HG02642 (cell line): ENCODE measurements at regions not wholly inside any gene's neighbourhood (a gene's known extent, or its start where the extent isn't known, plus 50 kb on each side); places are given as distances from the start of the nearest gene placed in this dataset.
A peak's percentile ranks its signal among the peaks of the same experiment; 100 is the strongest.
"Not testable (repeated sequence)": the region's sequence is repeated elsewhere in the genome, so short reads cannot be mapped to it uniquely, and the experiment has no call there.

Source experiments
- ATAC-seq: cut with Tn5 transposase; IDR thresholded peaks from one replicate; pipeline ENCODE4 v1.9.1; 2021; ENCODE audit warnings: mild to moderate bottlenecking; ENCODE audit not compliant: unreplicated experiment, poor library complexity

DNA sequence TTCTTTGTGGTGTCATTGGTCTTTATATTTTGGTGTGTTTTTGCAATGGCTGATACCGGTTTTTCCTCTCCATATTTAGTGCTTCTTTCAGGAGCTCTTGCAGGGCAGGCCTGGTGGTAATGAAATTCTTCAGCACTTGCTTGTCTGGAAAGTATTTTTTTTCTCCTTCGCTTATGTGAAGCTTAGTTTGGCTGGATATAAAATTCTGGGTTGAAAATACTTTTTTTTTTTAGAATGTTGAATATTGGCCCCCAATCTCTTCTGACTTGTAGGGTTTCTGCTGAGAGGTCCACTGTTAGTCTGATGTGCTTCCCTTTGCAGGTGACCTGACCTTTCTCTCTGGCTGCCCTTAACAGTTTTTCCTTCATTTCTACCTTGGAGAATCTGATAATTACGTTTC is 82.7 kb downstream of the XCL2 start:
- ATAC-seq, result not testable (repeated sequence)

DNA sequence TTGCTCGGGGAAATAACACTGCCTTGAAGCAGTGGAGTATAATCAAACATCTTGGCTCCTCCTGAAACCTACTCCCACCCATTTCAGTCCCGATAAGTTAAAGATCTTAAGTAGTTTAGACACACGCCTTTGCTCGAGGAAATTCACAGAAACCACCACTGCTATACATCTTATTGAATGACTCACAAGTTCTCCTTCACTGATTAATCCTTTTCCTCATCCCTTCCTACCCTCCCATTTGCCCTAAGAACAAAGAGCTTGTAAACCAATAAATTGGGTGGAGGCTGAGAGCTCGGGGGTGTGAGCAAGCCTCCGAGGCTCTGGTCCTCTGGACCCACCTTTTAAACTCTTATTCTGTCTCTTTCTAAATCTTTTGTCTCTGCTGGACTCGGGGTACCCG is 86.5 kb downstream of the XCL2 start:
- not testable (repeated sequence) for ATAC-seq

DNA sequence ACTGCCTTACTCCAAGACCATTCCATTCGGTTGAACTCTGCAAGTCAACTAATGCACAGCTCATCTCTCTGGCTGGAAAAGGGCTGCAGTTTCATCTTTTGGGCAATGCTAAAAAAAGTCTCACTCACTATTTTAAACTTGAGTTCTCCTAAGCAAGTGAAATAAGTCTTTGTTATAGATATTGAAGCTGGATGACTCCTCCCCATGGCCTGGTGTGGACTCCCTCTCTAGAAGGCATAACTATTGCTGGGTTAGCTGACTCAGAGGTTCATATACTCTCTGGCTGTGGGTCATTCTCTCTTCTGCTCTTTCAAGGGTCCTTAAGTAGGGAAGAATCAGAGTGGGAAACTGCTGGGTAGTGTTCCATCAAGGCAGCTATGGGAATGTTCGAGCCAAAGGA is 88.0 kb downstream of the XCL2 start:
- no peak for ATAC-seq

DNA sequence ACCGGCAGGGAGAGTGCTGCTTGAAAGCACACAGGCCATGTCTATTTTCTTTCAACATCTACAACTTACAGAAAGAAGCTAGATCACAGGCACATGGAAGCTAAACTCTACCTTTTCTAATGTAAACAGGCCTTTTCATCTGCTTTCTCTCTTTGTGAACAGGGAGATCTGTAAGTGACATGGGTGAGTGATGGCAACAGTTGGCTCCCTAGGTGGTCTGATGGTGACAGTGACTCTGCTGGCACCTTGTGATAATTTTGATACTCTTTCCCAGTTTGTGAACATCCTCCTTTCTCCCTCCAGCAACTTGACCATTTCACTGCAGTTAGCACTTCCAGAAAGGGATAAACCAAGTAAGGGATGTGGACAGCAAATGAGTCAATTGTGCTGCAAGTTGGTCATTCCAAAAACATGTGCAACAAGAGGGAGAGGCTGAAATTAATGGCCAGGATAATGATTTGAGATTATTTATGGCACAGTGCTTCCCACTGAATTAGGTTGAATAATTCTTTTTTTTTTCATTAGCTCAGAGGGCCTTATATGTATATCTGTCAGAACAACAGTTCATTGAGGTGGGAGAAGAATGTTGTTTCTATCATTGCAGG is 89.5 kb downstream of the XCL2 start:
- ATAC-seq, result no peak

DNA sequence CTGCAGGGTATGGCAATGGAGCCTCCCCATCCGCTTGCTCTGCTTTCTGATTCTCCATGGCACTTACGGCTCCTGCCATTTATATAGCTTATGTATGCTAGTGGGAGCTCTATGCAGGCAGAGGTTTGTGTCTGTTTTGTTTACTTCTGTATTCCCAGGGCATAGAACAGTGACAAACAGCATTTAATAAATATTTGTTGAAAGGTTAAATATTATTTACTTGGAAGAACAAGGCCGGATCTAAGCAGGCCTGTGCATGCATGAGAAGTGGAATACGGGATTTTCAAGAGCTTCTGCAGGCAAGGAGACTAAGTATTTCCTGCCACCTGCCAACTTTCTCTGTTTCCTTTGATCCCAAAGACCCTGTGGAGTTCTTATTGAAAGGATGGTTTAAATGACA is 90.7 kb downstream of the XCL2 start:
- no peak for ATAC-seq

DNA sequence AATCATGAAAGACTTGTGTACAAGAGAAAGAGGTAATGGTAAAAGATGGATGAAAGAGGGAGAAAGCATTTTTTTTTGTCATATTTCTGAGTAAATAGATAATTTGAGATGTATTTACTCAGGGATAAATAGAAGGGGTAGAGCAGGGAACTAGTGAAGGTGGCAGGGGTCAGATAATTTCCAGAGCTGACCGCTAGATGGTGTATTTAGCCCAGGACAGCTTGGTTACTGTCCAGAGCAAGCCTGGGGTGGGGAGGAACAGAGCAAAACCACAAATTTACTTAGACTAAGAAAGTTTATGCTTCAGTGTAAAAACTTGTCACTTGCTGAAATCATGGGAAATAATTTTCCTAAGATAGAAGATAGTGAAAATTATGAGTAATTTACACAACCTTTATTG is 91.5 kb downstream of the XCL2 start:
- ATAC-seq, result no peak

DNA sequence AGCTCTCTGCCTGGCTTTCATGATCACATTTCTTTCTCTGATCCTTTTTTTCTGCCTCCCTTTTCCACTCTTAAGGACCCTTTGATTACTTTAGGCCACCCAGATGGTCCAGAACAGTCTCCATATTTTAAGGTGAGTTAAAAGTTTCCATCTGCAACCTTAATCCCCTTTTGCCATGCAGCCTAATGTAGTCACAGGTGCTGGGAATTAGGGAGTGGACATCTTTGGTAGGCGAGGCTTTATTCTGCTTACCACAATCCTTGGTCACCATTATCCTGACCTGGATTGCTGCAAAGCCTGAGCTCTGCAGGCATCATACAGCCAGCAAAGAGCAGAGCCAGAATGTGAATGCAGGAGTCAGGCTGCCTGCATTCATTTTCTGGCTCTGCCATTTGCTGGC is 95.9 kb downstream of the XCL2 start:
- ATAC-seq, result no peak

DNA sequence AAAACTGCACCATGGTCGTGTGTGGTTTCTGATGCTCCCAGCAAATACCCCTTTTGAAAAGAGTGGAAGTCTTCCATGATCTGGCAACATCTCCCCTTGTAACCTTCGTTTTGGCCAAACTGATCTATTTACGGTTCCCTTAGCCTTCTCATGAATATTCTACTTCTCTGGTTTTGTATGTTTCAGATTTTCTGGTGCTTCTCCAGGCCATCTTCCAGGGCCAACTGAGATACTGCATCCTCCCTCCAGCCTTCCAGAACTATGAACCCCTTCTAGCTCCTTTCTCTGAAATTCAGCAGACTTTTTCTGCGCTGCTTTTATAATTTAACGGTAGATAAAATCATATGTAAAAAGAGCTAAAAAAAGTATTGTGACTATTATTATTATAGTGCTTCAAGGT is 97.7 kb downstream of the XCL2 start:
- no peak for ATAC-seq

DNA sequence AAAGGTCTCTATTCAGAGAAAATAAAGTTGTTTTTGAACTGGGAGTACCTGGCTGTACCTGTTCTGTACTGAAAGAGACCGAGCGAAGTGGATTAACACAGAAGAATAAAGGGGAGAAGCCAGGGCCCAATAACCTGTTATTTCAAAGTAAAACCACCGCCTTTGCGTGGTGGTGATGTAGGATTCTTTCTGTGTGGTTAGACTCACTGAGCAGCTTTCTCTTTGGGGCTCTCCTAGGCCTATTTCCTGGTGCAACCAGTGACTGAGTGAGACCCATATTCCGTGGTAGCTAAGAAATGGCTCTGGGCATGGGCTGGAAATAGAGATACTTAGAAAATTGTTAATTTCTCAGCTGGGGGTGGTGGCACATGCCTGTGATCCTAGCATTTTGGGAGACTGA is 99.9 kb downstream of the XCL2 start:
- ATAC-seq, result no peak

DNA sequence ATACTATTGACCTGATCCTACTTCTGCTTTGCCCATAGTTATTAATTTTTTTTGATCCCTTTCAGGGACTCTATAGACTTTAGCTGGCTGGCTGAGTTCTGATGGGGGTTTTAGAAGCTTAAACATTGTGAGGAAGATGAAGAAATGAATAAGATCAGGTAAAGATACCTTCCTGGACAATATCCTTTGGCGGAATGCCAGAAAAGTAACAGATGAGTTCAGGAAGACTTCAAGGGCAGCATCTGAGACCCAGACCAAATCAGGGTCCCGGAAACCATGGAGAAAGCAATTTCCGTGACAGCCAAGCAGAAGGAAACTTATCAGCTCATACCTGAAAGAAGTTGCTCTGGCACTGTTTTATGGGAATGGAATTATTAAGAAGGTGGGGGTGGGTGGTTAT is 100.4 kb downstream of the XCL2 start:
- no peak for ATAC-seq

DNA sequence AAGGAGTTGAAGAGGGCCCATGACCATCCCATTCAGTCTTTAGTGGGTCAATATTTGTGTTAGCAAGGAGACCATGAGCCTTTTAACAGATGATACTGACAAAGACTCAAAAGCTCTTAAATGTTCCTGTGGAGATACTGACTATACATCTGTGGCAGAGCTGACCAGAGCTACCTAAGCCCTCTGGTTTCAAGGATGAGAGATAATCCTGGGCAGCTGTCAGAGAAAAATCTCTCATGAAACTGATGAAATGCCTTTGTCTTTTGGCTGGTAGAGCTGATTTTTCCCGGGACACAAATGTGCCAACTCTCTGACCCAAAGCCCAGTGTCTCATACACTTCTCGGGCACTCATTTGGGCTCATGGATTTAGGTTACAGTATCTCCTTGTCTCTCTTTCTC is 100.9 kb downstream of the XCL2 start:
- no peak for ATAC-seq

DNA sequence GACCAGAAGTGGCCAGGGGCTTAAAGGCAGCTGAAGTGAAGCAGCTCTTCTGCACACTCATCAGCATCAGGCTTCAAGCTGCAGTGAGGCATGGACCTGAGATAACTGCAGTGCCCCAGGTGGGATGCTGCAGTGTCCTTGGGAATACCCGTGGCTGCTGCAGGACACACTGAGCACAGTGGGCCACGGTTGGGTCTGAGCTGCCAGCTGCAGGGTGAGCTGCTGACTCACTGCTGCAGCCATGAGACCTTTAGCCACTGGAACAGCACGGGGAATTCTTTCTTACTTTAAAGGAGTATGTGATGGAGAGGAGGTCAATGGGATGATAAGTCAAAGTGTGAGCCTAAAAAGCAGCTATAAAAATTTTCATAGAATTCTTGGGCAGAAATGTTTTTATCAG is 102.1 kb downstream of the XCL2 start:
- ATAC-seq, result no peak

DNA sequence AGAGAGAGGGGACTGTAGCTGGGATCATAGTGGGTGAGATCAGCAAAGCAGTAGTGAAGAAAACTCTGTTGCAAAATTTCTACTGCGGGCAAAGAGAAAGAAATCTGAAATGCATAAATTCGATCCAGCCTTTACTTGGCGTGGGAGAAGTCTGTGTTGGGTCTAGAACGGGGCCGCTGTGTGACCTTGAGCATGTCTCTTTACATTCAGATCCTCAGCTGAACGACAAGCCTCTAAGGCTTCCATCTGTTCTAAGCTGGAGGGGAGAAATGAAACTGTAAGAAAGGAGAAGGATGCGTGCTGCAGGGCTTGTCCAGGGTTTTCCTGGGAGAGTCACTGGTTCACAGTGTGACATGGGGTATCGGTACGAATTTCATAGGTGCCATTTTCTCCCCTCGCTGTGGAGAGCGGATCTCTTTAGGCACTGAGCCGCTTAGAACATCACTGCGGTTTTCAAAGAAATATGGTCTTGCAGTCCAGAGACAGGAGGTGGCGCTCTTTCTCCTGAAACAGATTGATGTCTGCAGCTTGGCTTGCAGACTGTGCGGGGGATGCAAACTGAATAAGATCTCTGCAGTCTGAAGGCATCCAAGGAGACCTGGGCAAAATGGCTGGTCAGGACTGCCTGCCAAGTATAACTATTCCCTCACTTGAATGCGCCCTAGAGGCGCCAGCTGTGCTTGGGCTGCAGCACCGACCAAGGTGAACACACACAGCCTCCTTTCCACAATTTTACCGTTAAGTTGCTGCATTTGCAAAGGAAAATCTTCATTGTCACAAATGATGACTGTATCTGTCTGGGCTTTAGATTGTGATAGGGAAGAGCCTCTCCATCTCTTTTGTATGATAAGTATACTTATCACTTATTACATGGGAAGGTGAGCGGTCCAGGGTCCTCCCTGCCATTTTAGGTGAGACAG is 104.1 kb downstream of the XCL2 start:
- peak; percentile 84 for ATAC-seq

DNA sequence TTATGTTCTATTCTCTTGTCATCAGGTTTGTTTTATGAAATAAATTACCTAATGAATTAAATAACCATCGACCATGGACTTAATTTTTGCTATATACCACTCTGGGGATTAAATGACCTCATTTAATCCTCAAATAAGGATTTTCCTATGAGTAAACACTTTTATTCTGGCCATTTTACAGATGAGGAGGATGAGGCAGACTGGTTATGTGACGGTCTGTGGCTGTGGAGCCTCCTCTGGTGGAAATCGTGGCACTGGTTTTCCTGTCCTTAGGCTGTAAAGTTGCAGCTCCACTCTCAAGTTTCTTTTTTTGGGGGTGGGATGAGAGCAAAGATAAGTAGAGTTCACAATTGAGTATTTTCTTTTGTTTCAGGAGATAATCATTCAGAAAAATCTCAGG is 105.2 kb downstream of the XCL2 start:
- no peak for ATAC-seq

DNA sequence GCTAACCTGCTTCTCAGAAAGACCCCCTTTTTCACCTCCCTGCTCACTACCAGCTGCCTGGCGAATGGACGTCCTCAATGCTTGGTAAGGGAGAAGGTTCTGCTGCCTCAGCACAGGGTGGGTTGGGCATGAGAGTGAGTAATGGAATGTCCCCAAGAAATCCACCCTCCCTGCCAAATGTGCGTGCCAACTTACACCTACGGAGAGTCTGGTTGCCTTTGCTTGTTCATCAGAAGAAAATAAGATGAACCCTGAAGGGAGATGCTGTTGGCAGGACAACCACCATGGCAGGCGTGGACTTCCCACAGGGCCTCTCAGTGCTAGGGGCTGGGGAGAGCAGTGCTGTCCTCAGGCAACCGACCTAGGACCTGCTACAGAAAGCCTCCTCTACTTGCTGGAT is 106.0 kb downstream of the XCL2 start:
- ATAC-seq, result no peak

DNA sequence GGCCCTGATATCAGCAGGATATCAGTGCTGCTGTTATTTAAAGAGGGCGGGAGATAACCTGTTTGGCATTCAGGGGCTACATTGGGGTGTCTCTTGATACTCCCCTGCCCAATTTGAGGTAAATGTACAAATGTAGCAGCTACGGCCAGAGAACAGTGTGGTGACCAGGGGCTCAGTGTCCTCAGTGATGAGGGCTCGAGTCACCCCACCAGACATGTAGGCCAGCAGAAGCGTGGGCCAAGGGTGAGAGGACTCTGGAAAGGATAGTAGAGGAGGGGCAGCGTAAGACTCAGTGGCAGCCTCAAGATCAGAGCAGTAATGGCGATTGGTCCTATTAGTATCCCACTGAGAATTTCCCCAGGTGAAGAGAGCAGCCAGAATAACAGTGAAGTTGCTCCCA is 108.4 kb downstream of the XCL2 start:
- no peak for ATAC-seq

DNA sequence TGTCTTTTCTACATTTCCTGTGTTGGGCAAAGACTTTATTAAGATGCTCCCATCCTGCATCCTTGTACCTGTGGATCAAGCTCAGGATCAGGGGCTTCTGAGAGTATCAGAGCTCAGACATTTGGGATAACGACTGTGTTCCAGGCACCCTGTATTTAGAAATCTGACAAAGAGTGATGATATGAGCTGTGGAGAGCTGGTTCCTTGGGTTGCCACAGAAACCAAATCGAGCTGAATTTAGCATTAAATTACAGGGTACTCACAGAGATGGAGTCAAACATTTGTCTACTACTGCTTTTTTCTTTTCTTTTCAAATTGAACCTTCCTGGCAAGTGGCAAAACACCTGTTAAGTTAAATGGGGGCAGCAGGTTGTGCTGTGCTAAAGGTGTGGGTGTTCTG is 110.6 kb downstream of the XCL2 start:
- ATAC-seq, result no peak

DNA sequence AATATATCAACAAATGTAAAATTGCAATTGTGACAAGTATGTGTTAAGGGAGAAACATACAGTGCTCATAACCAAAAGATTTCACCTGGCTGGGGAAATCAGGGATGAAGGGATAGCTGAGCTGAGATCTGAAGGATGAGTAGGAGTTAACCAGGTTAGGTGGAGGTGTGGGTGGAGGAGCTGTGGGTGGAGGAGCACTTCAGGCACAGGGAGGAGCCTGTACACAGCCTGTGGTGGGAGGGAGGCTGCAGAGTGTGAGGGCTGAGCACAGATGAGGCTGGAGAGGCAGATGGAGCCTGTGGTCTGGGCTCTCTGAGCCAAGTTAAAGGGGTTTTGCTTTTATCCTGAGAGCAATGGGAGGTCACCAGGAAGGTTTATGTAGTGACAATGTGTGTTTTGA is 111.9 kb downstream of the XCL2 start:
- ATAC-seq, result no peak

DNA sequence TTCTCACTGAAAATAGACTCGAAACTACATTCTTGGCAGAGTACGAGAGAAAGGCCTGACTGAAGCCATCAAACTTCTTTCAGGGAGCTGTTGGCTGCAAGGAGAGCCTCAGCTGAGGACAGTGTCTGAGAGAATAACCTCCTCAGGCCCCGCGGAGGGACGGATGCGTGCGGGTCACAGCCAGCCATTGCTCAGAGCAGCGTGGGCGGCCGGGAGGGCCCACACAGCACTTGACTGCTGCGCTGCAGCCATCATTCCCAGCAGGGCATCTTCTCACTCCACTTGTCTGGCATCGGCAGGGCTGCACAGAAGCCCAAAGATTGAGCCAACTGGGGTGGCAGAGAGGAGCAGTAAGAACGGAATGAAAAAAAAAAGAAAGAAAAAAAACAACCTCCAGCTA is 113.5 kb downstream of the XCL2 start:
- ATAC-seq, result no peak

DNA sequence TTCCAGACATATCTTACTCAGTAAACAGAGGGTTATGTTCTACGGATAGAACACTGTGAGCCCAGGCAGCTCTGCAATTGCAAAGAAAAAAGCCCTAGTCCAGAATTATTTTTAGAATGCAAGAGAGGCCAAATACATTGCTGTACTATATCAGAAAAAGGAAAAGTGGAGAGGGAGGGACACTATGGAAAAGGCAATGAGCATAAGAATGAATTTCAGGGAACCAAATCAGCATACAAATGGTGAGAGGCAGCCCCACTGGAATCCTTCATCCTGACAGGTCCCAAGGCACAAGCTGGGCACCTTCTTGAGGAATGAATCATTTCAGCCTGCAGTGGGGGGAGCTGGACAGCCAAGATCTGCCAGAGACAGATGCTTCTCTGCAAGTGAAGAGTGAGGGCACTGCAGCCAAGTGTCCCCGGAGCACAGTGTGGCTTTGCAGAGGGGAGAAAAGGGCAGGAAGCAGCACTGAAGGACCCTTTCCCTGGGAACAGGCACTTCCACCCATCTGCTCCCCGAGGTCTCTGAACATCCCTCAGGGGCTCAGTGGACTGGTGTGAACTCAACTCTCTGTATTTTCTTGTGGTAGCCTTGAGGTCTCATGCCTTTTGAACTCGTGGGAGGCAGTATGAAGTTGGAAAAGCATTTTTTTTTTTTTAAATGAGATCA is 115.6 kb downstream of the XCL2 start:
- ATAC-seq, result no peak

DNA sequence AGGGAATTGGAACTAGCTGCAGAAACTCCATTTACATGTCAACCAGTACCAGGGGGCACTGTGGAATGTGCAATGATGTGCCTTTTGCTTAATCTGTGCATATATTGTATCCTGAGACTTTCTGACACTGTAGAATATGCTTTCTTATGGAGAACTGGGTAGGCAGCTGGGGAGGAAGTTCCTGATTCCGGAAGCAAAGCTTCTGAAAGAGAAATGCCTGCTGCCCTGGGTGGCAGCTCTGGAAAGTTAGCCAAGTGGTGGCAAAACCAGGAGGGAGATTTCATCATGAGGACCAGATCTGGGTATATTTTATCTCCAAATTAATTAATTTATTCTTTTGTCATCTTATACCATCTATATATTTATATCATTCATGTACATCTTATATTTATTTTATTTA is 116.7 kb downstream of the XCL2 start:
- no peak for ATAC-seq

DNA sequence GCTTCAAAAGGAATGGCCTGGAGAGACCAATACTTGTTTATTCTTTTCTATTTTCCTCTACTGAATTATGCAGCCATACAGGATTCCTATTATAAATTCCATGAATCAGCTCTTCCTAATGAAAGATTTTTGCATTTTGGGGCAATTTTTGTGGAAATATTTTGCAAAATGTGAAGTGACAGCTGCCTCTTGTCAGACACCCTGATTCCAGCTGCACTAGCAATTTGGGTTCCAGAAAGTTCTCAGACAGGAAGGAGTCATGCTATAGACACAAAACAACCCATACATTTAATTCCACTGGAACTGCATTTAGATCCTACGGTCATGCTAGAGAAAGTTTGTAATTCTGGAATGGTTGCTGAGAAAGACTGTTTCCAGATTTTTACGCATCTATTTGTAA is 119.5 kb downstream of the XCL2 start:
- no peak for ATAC-seq
